Spleen (tissue), 7 donors: ENCODE measurements at regions not wholly inside any gene's neighbourhood (a gene's known extent, or its start where the extent isn't known, plus 50 kb on each side); places are given as distances from the start of the nearest gene placed in this dataset.

ENCODE experiments used
- CTCF ChIP-seq, 11 experiments: fragments of 200-600 bp in 7 of 11; fragments of 450-650 bp in 4 of 11; sonication (generic) in 4 of 11; IDR thresholded peaks in 8 of 11; conservative IDR thresholded peaks in 3 of 11; 1 replicate in 7 of 11; 2 replicates in 4 of 11; pipeline versions ENCODE4 v1.4.0 to v1.8.0; 2016 to 2021; ENCODE audit warnings: antibody characterized with exemption in 11 of 11, inconsistent platforms in 4 of 11, mild to moderate bottlenecking in 1 of 11
- POLR2A ChIP-seq, 3 donors: fragments of 450-650 bp; IDR thresholded peaks; one replicate each; pipeline ENCODE4 v1.5.1; 2017; ENCODE audit warnings: antibody characterized with exemption in 3 of 3, mild to moderate bottlenecking in 1 of 3
- POLR2AphosphoS5 ChIP-seq, 3 donors: sonication (generic); formaldehyde crosslinking; IDR thresholded peaks; one replicate each; pipeline ENCODE4 v1.5.1; 2017; ENCODE audit warnings: antibody characterized with exemption in 3 of 3
- donor health status: DM: no; HTN: no; CAD: no; lungs with moderate emphysema.
- donor health status: DM: no; HTN: no; CAD: no.
- donor health status: DM: no; HTN: no; CAD: no.

- TF ChIP-seq CTCF (IDR thresholded peaks at IDR 0.05 in 8 of 11, conservative IDR thresholded peaks at IDR 0.05 in 3 of 11) (no peak), POLR2A (IDR thresholded peaks at IDR 0.05) (no peak), POLR2AphosphoS5 (IDR thresholded peaks at IDR 0.05) (no peak)
Measured at GRCh38 chr2:175402571-175402970, 221.1 kb upstream of the ATP5MC3 start.
